ENCODE measurements at regions not wholly inside any gene's neighbourhood (a gene's known extent, or its start where the extent isn't known, plus 50 kb on each side); places are given as distances from the start of the nearest gene placed in this dataset.

GRCh38 chr11:11672101-11672500 lies 50.3 kb upstream of the GALNT18 start:
- no peak overlapping the region for H3K4ac ChIP-seq (ENCODE audit: low read depth, low read length)
- intact Hi-C loops (cut with micrococcal nuclease), result no loop called here
- no peak overlapping the region for H3K14ac ChIP-seq (replicated peaks; ENCODE audit: low read depth, low read length)
- no peak overlapping the region for H3K27ac ChIP-seq (ENCODE audit: insufficient read depth, low read length)
- H3K4me2 ChIP-seq (ENCODE audit: low read depth, low read length), result no peak overlapping the region
- no peak overlapping the region for H2BK120ac ChIP-seq (ENCODE audit: low read depth, low read length)
- dilution Hi-C loops (cut with HindIII; ENCODE audit: low sequenced_read_pairs, unreplicated experiment), result no loop called here
- no peak for DNase-seq
- H4K5ac ChIP-seq (ENCODE audit: low read depth, low read length), result no peak overlapping the region
- no TSS peak for BruUV-seq (replicated peaks)
- H4K20me1 ChIP-seq (ENCODE audit: insufficient read depth, low read length), result no peaks in the 10 kb centered on the region
- ATAC-seq (ENCODE audit: low read depth), result no peak
- no peak overlapping the region for H2BK5ac ChIP-seq (ENCODE audit: low read depth, low read length, poor library complexity, severe bottlenecking)
- no peak overlapping the region for H4K91ac ChIP-seq (ENCODE audit: insufficient read depth, low read depth, low read length)
- no peak overlapping the region for H2AK9ac ChIP-seq (replicated peaks; ENCODE audit: low read depth, low read length, poor library complexity)
- no peak overlapping the region for H2AK5ac ChIP-seq (ENCODE audit: low read depth, low read length)
- H2AFZ ChIP-seq (replicated peaks; ENCODE audit: low read length, poor library complexity), result no peak overlapping the region
- H3K79me1 ChIP-seq (ENCODE audit: low read depth in 1 of 2, low read length in 2 of 2), result no peaks in the 10 kb centered on the region
- H3K18ac ChIP-seq (ENCODE audit: low read depth, low read length), result no peak overlapping the region
- peaks cover 65% of the 10 kb centered on the region for H3K27me3 ChIP-seq (ENCODE audit: control insufficient read depth, insufficient read depth, low read length)
- H3K9me1 ChIP-seq (ENCODE audit: insufficient read depth, low read length), result no peaks in the 10 kb centered on the region
- H3K56ac ChIP-seq (ENCODE audit: extremely low read depth, insufficient read depth, low read length), result no peak overlapping the region
- CTCF ChIA-PET, result no interaction called here
- no peak overlapping the region for H3K23ac ChIP-seq (ENCODE audit: low read depth, low read length)
- H2BK15ac ChIP-seq (ENCODE audit: low read depth, low read length), result no peak overlapping the region
- no peak overlapping the region for H2BK20ac ChIP-seq (ENCODE audit: low read depth, low read length)
- H3K9me3 ChIP-seq (ENCODE audit: control insufficient read depth, insufficient read depth, low read length), result peaks cover 2% of the 10 kb centered on the region
- H3K4me1 ChIP-seq (ENCODE audit: control insufficient read depth, insufficient read depth, low read length), result no peaks in the 10 kb centered on the region
- H3K4me3 ChIP-seq (ENCODE audit: insufficient read depth, low read depth, low read length), result no peak overlapping the region
- H3K36me3 ChIP-seq (ENCODE audit: control insufficient read depth, insufficient read depth, low read length), result no peaks in the 10 kb centered on the region
- TF ChIP-seq RAD21 (IDR thresholded peaks at IDR 0.05; ENCODE audit: low read length) (no peak), BHLHE40 (IDR thresholded peaks at IDR 0.05; ENCODE audit: low read depth, low read length) (no peak), FOS (IDR thresholded peaks at IDR 0.05; ENCODE audit: low read depth, low read length) (no peak), RFX5 (IDR thresholded peaks at IDR 0.05; ENCODE audit: low read depth, low read length) (no peak), SMC3 (IDR thresholded peaks at IDR 0.05; ENCODE audit: low read depth, low read length) (no peak), NFE2L2 (IDR thresholded peaks at IDR 0.05; ENCODE audit: low read depth, low read length) (no peak), CEBPB (IDR thresholded peaks at IDR 0.05; ENCODE audit: low read depth, low read length) (no peak), RCOR1 (IDR thresholded peaks at IDR 0.05; ENCODE audit: insufficient replicate concordance, low read length) (no peak), ELK1 (IDR thresholded peaks at IDR 0.05; ENCODE audit: borderline replicate concordance, low read depth, low read length) (no peak)
- in situ Hi-C loops (cut with MboI; ENCODE audit: low sequenced_read_pairs), result no loop called here
- POLR2A ChIA-PET (ENCODE audit: unreplicated experiment), result no interaction called here
- no peak overlapping the region for H3K9ac ChIP-seq (ENCODE audit: low read depth, low read length)
- H4K8ac ChIP-seq (ENCODE audit: low read depth in 2 of 2, low read length in 2 of 2), result no peak overlapping the region
- WGBS, 2 experiments (ENCODE audit: extremely low coverage in 2 of 2, insufficient read length in 1 of 2), result 80% methylated on average over 1 of the region's 3 CpGs; no CpG with 5 or more reads in 1 of the 2 experiments

Small RNA genes lying in the stretch of these regions (microRNA-seq; reads per million reads assigned to microRNA genes)
- gene MIR8070 (ENCODE audit: insufficient read depth in 1 of 2, insufficient read length in 1 of 2, unreplicated experiment in 1 of 2), result 0 reads per million in 2 experiments

Small RNA genes lying in the stretch of these regions (small RNA-seq; reads per million reads assigned to genes)
- gene MIR8070, result 0 reads per million in 5 experiments

All from IMR-90 (cell line).